Neural crest cell (in vitro differentiated cells): ENCODE measurements at regions not wholly inside any gene's neighbourhood (a gene's known extent, or its start where the extent isn't known, plus 50 kb on each side); places are given as distances from the start of the nearest gene placed in this dataset.

Experiments
- DNase-seq: peaks from one replicate; pipeline ENCODE4 v3.0.0; 2021; ENCODE audit warnings: low read depth, mixed read lengths, low spot score
- H3K27ac Mint-ChIP-seq: one replicate; pipeline ENCODE4 v1.8.0; 2021; ENCODE audit warnings: mild to moderate bottlenecking, mixed read lengths; ENCODE audit not compliant: unreplicated experiment
- H3K27me3 Mint-ChIP-seq: 2 replicates; pipeline ENCODE4 v1.8.0; 2021; ENCODE audit warnings: low read depth, mild to moderate bottlenecking, mixed read lengths
- H3K36me3 Mint-ChIP-seq: 2 replicates; pipeline ENCODE4 v1.8.0; 2021; ENCODE audit warnings: low read depth, mild to moderate bottlenecking, mixed read lengths
- H3K4me1 Mint-ChIP-seq: 2 replicates; pipeline ENCODE4 v1.8.0; 2021; ENCODE audit warnings: mixed read lengths
- H3K4me3 Mint-ChIP-seq: one replicate; pipeline ENCODE4 v1.8.0; 2021; ENCODE audit warnings: mild to moderate bottlenecking, mixed read lengths
- H3K9me3 Mint-ChIP-seq: 2 replicates; pipeline ENCODE4 v1.8.0; 2021; ENCODE audit warnings: mixed read lengths
- CTCF ChIP-seq: fragments of 200-600 bp; sonication (generic); conservative IDR thresholded peaks from 2 replicates; pipeline ENCODE4 v1.5.0; 2021; ENCODE audit warnings: antibody characterized with exemption, mild to moderate bottlenecking

- H3K4me3 Mint-ChIP-seq = no peak overlapping the region
- peaks cover 16% of the 10 kb centered on the region for H3K4me1 Mint-ChIP-seq
- H3K9me3 Mint-ChIP-seq = peaks cover 5% of the 10 kb centered on the region
- H3K27me3 Mint-ChIP-seq = no peaks in the 10 kb centered on the region
- peaks cover 5% of the 10 kb centered on the region for H3K36me3 Mint-ChIP-seq
- no peak for TF ChIP-seq CTCF
- H3K27ac Mint-ChIP-seq = no peak overlapping the region
- DNase-seq = no peak
Measured at GRCh38 chr14:89502966-89503365, 85.9 kb upstream of the FOXN3 start.

- TF ChIP-seq CTCF = no peak
- peaks cover 8% of the 10 kb centered on the region for H3K9me3 Mint-ChIP-seq
- H3K27me3 Mint-ChIP-seq = no peaks in the 10 kb centered on the region
- H3K4me1 Mint-ChIP-seq = peaks cover 12% of the 10 kb centered on the region
- H3K27ac Mint-ChIP-seq = no peak overlapping the region
- peaks cover 5% of the 10 kb centered on the region for H3K36me3 Mint-ChIP-seq
- H3K4me3 Mint-ChIP-seq = no peak overlapping the region
- DNase-seq = no peak
Measured at GRCh38 chr14:89501381-89501780, 84.3 kb upstream of the FOXN3 start.

- DNase-seq = no peak
- H3K27me3 Mint-ChIP-seq = no peaks in the 10 kb centered on the region
- H3K9me3 Mint-ChIP-seq = peaks cover 8% of the 10 kb centered on the region
- TF ChIP-seq CTCF = no peak
- no peak overlapping the region for H3K4me3 Mint-ChIP-seq
- H3K36me3 Mint-ChIP-seq = peaks cover 5% of the 10 kb centered on the region
- H3K4me1 Mint-ChIP-seq = peaks cover 12% of the 10 kb centered on the region
- H3K27ac Mint-ChIP-seq = no peak overlapping the region
Measured at GRCh38 chr14:89500303-89500702, 83.3 kb upstream of the FOXN3 start.

GRCh38 chr14:89498878-89499277 is 81.8 kb upstream of the FOXN3 start:
- H3K27ac Mint-ChIP-seq = peak overlapping the region; percentile 50
- peaks cover 3% of the 10 kb centered on the region for H3K9me3 Mint-ChIP-seq
- no peak for DNase-seq
- peaks cover 17% of the 10 kb centered on the region for H3K4me1 Mint-ChIP-seq
- H3K36me3 Mint-ChIP-seq = no peaks in the 10 kb centered on the region
- no peak overlapping the region for H3K4me3 Mint-ChIP-seq
- no peaks in the 10 kb centered on the region for H3K27me3 Mint-ChIP-seq
- TF ChIP-seq CTCF = no peak

- H3K27ac Mint-ChIP-seq = no peak overlapping the region
- peaks cover 22% of the 10 kb centered on the region for H3K4me1 Mint-ChIP-seq
- H3K4me3 Mint-ChIP-seq = no peak overlapping the region
- H3K9me3 Mint-ChIP-seq = peaks cover 3% of the 10 kb centered on the region
- no peak for DNase-seq
- TF ChIP-seq CTCF = no peak
- H3K27me3 Mint-ChIP-seq = no peaks in the 10 kb centered on the region
- H3K36me3 Mint-ChIP-seq = no peaks in the 10 kb centered on the region
Measured at GRCh38 chr14:89495718-89496117, 78.7 kb upstream of the FOXN3 start.
